H1 (cell line): ENCODE measurements at regions not wholly inside any gene's neighbourhood (a gene's known extent, or its start where the extent isn't known, plus 50 kb on each side); places are given as distances from the start of the nearest gene placed in this dataset.

Source experiments
- CTCF ChIA-PET: fragments of 300-600 bp; sonication (Branson Sonifier 250); formaldehyde crosslinking; loops from one replicate; lab custom pipeline; 2021; ENCODE audit not compliant: partially characterized antibody; lab: Charles Lee
- POLR2A ChIA-PET: fragments of 300-600 bp; sonication (Branson Sonifier 250); formaldehyde crosslinking; loops from one replicate; lab custom pipeline; 2021; ENCODE audit warnings: inconsistent platforms; ENCODE audit not compliant: partially characterized antibody; lab: Charles Lee
- DNase-seq, 2 experiments: peaks; one replicate each; pipeline versions ENCODE4 v3.0.0 to v3.0.0-alpha.2; 2010 to 2022; ENCODE audit warnings: low spot score in 2 of 2, low read depth in 1 of 2, mixed read lengths in 1 of 2
- FAIRE-seq: peaks from 2 replicates; lab custom pipeline; 2011; peaks lifted over from hg19 to GRCh38; lab: Jason Lieb, UNC
- H2AFZ ChIP-seq: 2 replicates; pipeline ENCODE4 v1.8.1; 2012; ENCODE audit warnings: low read length, inconsistent platforms
- H2AK5ac ChIP-seq: 2 replicates; pipeline ENCODE4 v1.6.1; 2013; ENCODE audit warnings: low read depth, low read length
- H2BK120ac ChIP-seq: replicated peaks from 2 replicates; pipeline ENCODE3; 2013; ENCODE audit warnings: low read depth, low read length, inconsistent platforms
- H2BK12ac ChIP-seq: 2 replicates; pipeline ENCODE4 v1.6.1; 2013; ENCODE audit warnings: low read depth, low read length
- H2BK15ac ChIP-seq: 2 replicates; pipeline ENCODE4 v1.6.1; 2013; ENCODE audit warnings: low read length
- H2BK20ac ChIP-seq: 2 replicates; pipeline ENCODE4 v1.6.1; 2013; ENCODE audit warnings: low read length
- H2BK5ac ChIP-seq: 2 replicates; pipeline ENCODE4 v1.6.1; 2013; ENCODE audit warnings: low read depth, low read length
- H3K14ac ChIP-seq: 2 replicates; pipeline ENCODE4 v1.6.1; 2013; ENCODE audit warnings: inconsistent platforms; ENCODE audit not compliant: insufficient read length
- H3K18ac ChIP-seq: 2 replicates; pipeline ENCODE4 v1.6.1; 2013; ENCODE audit warnings: low read length; ENCODE audit errors: extremely low read depth
- H3K23ac ChIP-seq: 2 replicates; pipeline ENCODE4 v1.6.1; 2013; ENCODE audit warnings: inconsistent platforms; ENCODE audit not compliant: insufficient read length
- H3K23me2 ChIP-seq: 2 replicates; pipeline ENCODE4 v1.6.1; 2013; ENCODE audit warnings: low read depth, low read length
- H3K27ac ChIP-seq: 2 replicates; pipeline ENCODE4 v1.6.1; 2011; ENCODE audit warnings: low read depth, low read length, inconsistent platforms
- H3K27me3 ChIP-seq, 4 experiments: replicated peaks in 1 of 4; 1 replicate in 1 of 4; 2 replicates in 3 of 4; pipeline versions ENCODE4 v1.6.1 to v1.8.1; 2011 to 2013; ENCODE audit warnings: low read length in 3 of 4, mild to moderate bottlenecking in 3 of 4, inconsistent platforms in 2 of 4, mixed read lengths in 2 of 4, moderate library complexity in 1 of 4; ENCODE audit not compliant: control insufficient read depth in 3 of 4, insufficient read depth in 3 of 4; ENCODE audit errors: extremely low read depth in 1 of 4
- H3K36me3 ChIP-seq, 4 experiments: 2 replicates each; pipeline versions ENCODE4 v1.6.1 to v1.8.1; 2011 to 2013; ENCODE audit warnings: mild to moderate bottlenecking in 4 of 4, low read length in 3 of 4, moderate library complexity in 2 of 4, control low read depth in 1 of 4, inconsistent platforms in 1 of 4; ENCODE audit not compliant: insufficient read depth in 4 of 4, control insufficient read depth in 2 of 4
- H3K4ac ChIP-seq: replicated peaks from 2 replicates; pipeline ENCODE3; 2013; ENCODE audit warnings: low read length, low read depth, mixed read lengths, inconsistent platforms; ENCODE audit not compliant: insufficient read length
- H3K4me1 ChIP-seq, 4 experiments: replicated peaks in 1 of 4; 1 replicate in 1 of 4; 2 replicates in 3 of 4; pipeline versions ENCODE4 v1.6.1 to v1.8.1; 2011 to 2013; ENCODE audit warnings: low read length in 3 of 4, inconsistent platforms in 2 of 4, mixed read lengths in 1 of 4; ENCODE audit not compliant: insufficient read depth in 4 of 4, control insufficient read depth in 3 of 4
- H3K4me2 ChIP-seq, 2 experiments: 2 replicates each; pipeline versions ENCODE4 v1.6.1 to v1.8.1; 2011 to 2013; ENCODE audit warnings: low read depth in 2 of 2, low read length in 2 of 2, control low read depth in 1 of 2, inconsistent platforms in 1 of 2, mild to moderate bottlenecking in 1 of 2; ENCODE audit not compliant: insufficient read depth in 1 of 2
- H3K4me3 ChIP-seq, 4 experiments: fragments of 200-600, 300-600 bp in 1 of 4; sonication (generic), shearing (Covaris generic), sonication (Bioruptor Twin) in 1 of 4; 2 replicates each; pipeline versions ENCODE4 v1.5.1 to v1.8.1; 2011 to 2016; ENCODE audit warnings: low read length in 4 of 4, low read depth in 3 of 4, control low read depth in 2 of 4, inconsistent platforms in 2 of 4, mild to moderate bottlenecking in 2 of 4, mixed read lengths in 1 of 4, moderate library complexity in 1 of 4; ENCODE audit not compliant: insufficient read depth in 2 of 4; ENCODE audit errors: extremely low read depth in 1 of 4
- H3K56ac ChIP-seq: replicated peaks from 2 replicates; pipeline ENCODE3; 2013; ENCODE audit warnings: low read depth, mild to moderate bottlenecking, mixed read lengths, low read length, inconsistent platforms; ENCODE audit not compliant: insufficient read length
- H3K79me1 ChIP-seq: 2 replicates; pipeline ENCODE4 v1.6.1; 2013; ENCODE audit warnings: low read depth, low read length, control low read depth
- H3K79me2 ChIP-seq, 2 experiments: 2 replicates each; pipeline versions ENCODE4 v1.6.1 to v1.8.1; 2012 to 2013; ENCODE audit warnings: low read length in 2 of 2, mild to moderate bottlenecking in 2 of 2, inconsistent platforms in 1 of 2; ENCODE audit not compliant: insufficient read depth in 2 of 2, control insufficient read depth in 1 of 2
- H3K9ac ChIP-seq, 4 experiments: replicated peaks in 1 of 4; 1 replicate in 1 of 4; 2 replicates in 3 of 4; pipeline versions ENCODE4 v1.6.1 to v1.8.1; 2011 to 2013; ENCODE audit warnings: low read depth in 3 of 4, low read length in 3 of 4, control low read depth in 2 of 4, mild to moderate bottlenecking in 2 of 4, moderate library complexity in 2 of 4, inconsistent platforms in 1 of 4; ENCODE audit errors: extremely low read depth in 1 of 4
- H3K9me3 ChIP-seq, 2 experiments: 2 replicates each; pipeline versions ENCODE4 v1.6.1 to v1.8.1; 2012 to 2013; ENCODE audit warnings: mild to moderate bottlenecking in 2 of 2, moderate library complexity in 2 of 2, control low read depth in 1 of 2, inconsistent platforms in 1 of 2, low read depth in 1 of 2, low read length in 1 of 2, mixed read lengths in 1 of 2; ENCODE audit not compliant: insufficient read depth in 2 of 2
- H4K20me1 ChIP-seq, 2 experiments: replicated peaks in 1 of 2; 2 replicates each; pipeline versions ENCODE3 to v1.8.1; 2011 to 2013; ENCODE audit warnings: inconsistent platforms in 2 of 2, low read length in 2 of 2, mild to moderate bottlenecking in 1 of 2; ENCODE audit not compliant: insufficient read depth in 2 of 2, control insufficient read depth in 1 of 2
- H4K5ac ChIP-seq: 2 replicates; pipeline ENCODE4 v1.6.1; 2013; ENCODE audit warnings: low read length, low read depth, mixed read lengths, inconsistent platforms; ENCODE audit not compliant: insufficient read length
- H4K8ac ChIP-seq: 2 replicates; pipeline ENCODE4 v1.8.0; 2013; ENCODE audit warnings: mild to moderate bottlenecking, moderate library complexity, low read length, inconsistent platforms; ENCODE audit not compliant: insufficient read depth; ENCODE audit errors: extremely low read depth
- H4K91ac ChIP-seq: replicated peaks from 2 replicates; pipeline ENCODE3; 2013; ENCODE audit warnings: low read length, mixed read lengths, inconsistent platforms; ENCODE audit not compliant: insufficient read length
- CBX8 ChIP-seq: fragments of 300-800, 300-1000 bp; sonication (generic); IDR thresholded peaks from 2 replicates; pipeline ENCODE4 v1.7.1; 2016; ENCODE audit warnings: low read depth, low read length, borderline replicate concordance
- CHD2 ChIP-seq: IDR thresholded peaks from 2 replicates; pipeline ENCODE4 v1.6.1; 2012; ENCODE audit warnings: low read length, improper control_type of control experiment
- EZH2 ChIP-seq: fragments of 200-600 bp; sonication (generic); IDR thresholded peaks from 2 replicates; pipeline ENCODE4 v1.7.1; 2012; ENCODE audit warnings: low read depth, mild to moderate bottlenecking, moderate library complexity, low read length, inconsistent platforms; ENCODE audit not compliant: severe bottlenecking
- GABPA ChIP-seq: IDR thresholded peaks from 2 replicates; pipeline ENCODE4 v1.6.1; 2011; ENCODE audit warnings: mild to moderate bottlenecking, low read length, moderate library complexity, borderline replicate concordance; ENCODE audit not compliant: insufficient read depth
- JUND ChIP-seq: IDR thresholded peaks from 2 replicates; pipeline ENCODE4 v1.6.1; 2011; ENCODE audit warnings: mild to moderate bottlenecking, improper control_type of control experiment, low read length
- KDM5A ChIP-seq: fragments of 200-600 bp; IDR thresholded peaks from 2 replicates; pipeline ENCODE4 v1.7.1; 2012; ENCODE audit warnings: mild to moderate bottlenecking, low read length, inconsistent platforms, mixed read lengths
- NANOG ChIP-seq: IDR thresholded peaks from 2 replicates; pipeline ENCODE4 v1.6.1; 2011; ENCODE audit warnings: low read length, low read depth, mild to moderate bottlenecking, inconsistent platforms; ENCODE audit not compliant: insufficient read depth, poor library complexity, severe bottlenecking
- SIRT6 ChIP-seq: IDR thresholded peaks from one replicate; pipeline ENCODE4 v1.7.1; 2012; ENCODE audit warnings: low read length, inconsistent platforms
- SP1 ChIP-seq: IDR thresholded peaks from 2 replicates; pipeline ENCODE4 v1.6.1; 2011; ENCODE audit warnings: low read depth, low read length
- SP2 ChIP-seq: IDR thresholded peaks from 2 replicates; pipeline ENCODE4 v1.6.1; 2012; ENCODE audit warnings: mild to moderate bottlenecking, low read length, inconsistent platforms
- SRF ChIP-seq: IDR thresholded peaks from 2 replicates; pipeline ENCODE4 v1.6.1; 2011; ENCODE audit warnings: mild to moderate bottlenecking, low read depth, low read length, moderate library complexity
- SUZ12 ChIP-seq: fragments of 200-600 bp; sonication (generic); IDR thresholded peaks from 2 replicates; pipeline ENCODE4 v1.6.1; 2012; ENCODE audit warnings: mild to moderate bottlenecking, inconsistent platforms, low read length, moderate library complexity, mixed read lengths
- WGBS, 2 experiments: shearing (Covaris generic) in 1 of 2; methylation state at CpG; one replicate each; pipeline versions ENCODE4 v1.1.6 to v1.1.7; 2013 to 2015; ENCODE audit warnings: low lambda C conversion rate in 2 of 2, mixed read lengths in 2 of 2, inconsistent platforms in 1 of 2, low coverage in 1 of 2, missing lambda C conversion rate in 1 of 2; ENCODE audit not compliant: insufficient replicate concordance in 2 of 2, insufficient coverage in 1 of 2, insufficient read length in 1 of 2; ENCODE audit errors: extremely low coverage in 1 of 2, missing lambda C conversion rate in 1 of 2; 5-methylcytosine and 5-hydroxymethylcytosine counted together
- TF ChIP-seq, protein P1 (sequence below): IDR thresholded peaks from 2 replicates; pipeline ENCODE4 v1.6.1; 2011; ENCODE audit warnings: low read depth, mild to moderate bottlenecking, low read length; ENCODE audit not compliant: insufficient read depth
- TF ChIP-seq, protein P2 (sequence below): IDR thresholded peaks from 2 replicates; pipeline ENCODE4 v1.6.1; 2012; ENCODE audit warnings: low read length, inconsistent platforms

DNA sequence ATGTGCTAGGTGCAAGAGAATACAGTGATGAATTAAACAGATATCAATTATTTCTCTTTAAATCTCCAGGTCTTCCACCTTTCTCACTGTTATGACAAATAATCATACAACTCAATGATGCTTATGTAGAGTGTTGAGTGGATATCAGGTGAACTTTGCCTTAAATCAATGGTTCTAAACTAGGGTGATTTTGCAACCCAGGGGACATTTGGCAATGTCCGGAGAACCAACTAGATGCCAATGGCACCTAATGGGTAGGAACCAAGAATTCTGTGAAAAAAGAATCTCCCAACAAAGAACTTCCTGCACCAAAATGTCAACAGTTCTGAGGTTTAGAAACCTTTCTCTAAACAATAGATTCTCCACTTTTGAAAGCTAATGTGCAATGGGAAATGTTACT lies 52.0 kb upstream of the GDNF start:
- Histone ChIP-seq H3K23me2 (no peaks in the 10 kb centered on the region), H4K8ac (no peak overlapping the region), H2BK20ac (no peak overlapping the region), H3K9ac (no peak overlapping the region), H3K23ac (no peak overlapping the region), H3K36me3 (no peaks in the 10 kb centered on the region; a peak in 1 of 8 replicates), H4K5ac (no peak overlapping the region), H3K4me2 (no peak overlapping the region), H3K4me3 (no peak overlapping the region), H4K91ac (no peak overlapping the region), H3K14ac (no peak overlapping the region), H2BK15ac (no peak overlapping the region), H3K79me1 (no peaks in the 10 kb centered on the region), H2BK12ac (no peak overlapping the region), H3K27me3 (no peaks in the 10 kb centered on the region), H3K4ac (no peak overlapping the region), H2BK5ac (no peak overlapping the region), H3K9me3 (no peaks in the 10 kb centered on the region), H3K4me1 (no peaks in the 10 kb centered on the region), H3K18ac (no peak overlapping the region), H4K20me1 (no peaks in the 10 kb centered on the region), H3K56ac (no peak overlapping the region), H3K27ac (no peak overlapping the region), H3K79me2 (no peaks in the 10 kb centered on the region), H2AK5ac (no peak overlapping the region), H2BK120ac (no peak overlapping the region), H2AFZ (no peak overlapping the region)
- CTCF ChIA-PET: no interaction called here
- TF ChIP-seq SRF: no peak
- no peak for TF ChIP-seq KDM5A
- TF ChIP-seq GABPA: no peak
- TF ChIP-seq JUND: no peak
- no peak for TF ChIP-seq SP2
- TF ChIP-seq, protein P1, sequence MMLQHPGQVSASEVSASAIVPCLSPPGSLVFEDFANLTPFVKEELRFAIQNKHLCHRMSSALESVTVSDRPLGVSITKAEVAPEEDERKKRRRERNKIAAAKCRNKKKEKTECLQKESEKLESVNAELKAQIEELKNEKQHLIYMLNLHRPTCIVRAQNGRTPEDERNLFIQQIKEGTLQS: no peak
- TF ChIP-seq NANOG: no peak
- TF ChIP-seq CHD2: no peak
- no peak for TF ChIP-seq EZH2
- no peak for TF ChIP-seq SIRT6
- TF ChIP-seq SUZ12: no peak
- TF ChIP-seq CBX8: no peak
- TF ChIP-seq SP1: no peak
- TF ChIP-seq, protein P2, sequence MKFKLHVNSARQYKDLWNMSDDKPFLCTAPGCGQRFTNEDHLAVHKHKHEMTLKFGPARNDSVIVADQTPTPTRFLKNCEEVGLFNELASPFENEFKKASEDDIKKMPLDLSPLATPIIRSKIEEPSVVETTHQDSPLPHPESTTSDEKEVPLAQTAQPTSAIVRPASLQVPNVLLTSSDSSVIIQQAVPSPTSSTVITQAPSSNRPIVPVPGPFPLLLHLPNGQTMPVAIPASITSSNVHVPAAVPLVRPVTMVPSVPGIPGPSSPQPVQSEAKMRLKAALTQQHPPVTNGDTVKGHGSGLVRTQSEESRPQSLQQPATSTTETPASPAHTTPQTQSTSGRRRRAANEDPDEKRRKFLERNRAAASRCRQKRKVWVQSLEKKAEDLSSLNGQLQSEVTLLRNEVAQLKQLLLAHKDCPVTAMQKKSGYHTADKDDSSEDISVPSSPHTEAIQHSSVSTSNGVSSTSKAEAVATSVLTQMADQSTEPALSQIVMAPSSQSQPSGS: no peak
- FAIRE-seq (no peak), DNase-seq (no peak)
- POLR2A ChIA-PET: no interaction called here
- 88% methylated on average over 1 of the region's 1 CpG; no CpG with 5 or more reads in 1 of the 2 experiments for WGBS, 2 experiments
